GM18498 (cell line): ENCODE measurements at regions not wholly inside any gene's neighbourhood (a gene's known extent, or its start where the extent isn't known, plus 50 kb on each side); places are given as distances from the start of the nearest gene placed in this dataset.

Experiments used
- ATAC-seq: cut with Tn5 transposase; IDR thresholded peaks from one replicate; pipeline ENCODE4 v1.9.1; 2021; ENCODE audit warnings: mild to moderate bottlenecking, moderate library complexity; ENCODE audit not compliant: unreplicated experiment

DNA sequence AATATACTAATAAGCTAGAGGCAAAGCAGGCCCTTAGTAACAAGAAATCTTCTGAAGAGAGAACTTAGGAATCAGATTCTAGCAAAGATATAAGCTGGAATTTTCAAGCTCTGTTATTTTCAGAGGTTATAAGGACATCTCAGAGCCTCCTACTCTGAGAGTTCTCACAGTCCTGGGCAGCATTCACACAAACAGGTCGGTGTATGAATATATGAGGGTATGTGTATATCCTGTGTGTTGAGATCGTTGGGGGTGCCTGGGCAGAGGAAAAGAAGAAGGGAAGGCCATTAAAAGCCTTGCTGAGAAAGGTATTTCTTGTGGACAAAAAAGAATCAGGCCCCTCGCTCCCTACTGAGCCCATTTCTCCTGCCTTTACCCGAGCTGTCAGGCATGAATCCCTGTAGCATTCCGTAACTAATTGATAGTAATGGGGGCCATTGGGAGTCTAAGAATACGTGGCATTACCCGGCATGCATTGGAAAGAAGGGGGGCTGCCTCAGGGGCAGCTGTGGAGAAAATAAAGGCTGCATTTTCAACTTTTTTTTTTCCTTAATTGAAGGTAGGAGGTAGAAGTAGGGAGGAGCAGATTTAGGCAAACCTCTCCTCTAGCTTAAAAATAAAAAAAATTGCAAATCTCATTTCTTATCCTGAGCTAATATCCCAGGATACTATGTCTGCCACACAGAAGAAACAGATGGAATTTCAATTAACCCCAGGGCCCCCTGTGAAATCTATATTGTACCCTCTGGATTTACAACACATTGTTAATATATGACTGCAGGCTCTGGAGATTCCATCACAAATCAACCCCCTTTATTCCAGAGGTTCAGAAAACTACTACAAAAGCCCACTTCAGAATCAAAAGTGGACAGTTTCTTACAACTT, 103.8 kb downstream of the GTPBP8 start:
- ATAC-seq, result no peak

DNA sequence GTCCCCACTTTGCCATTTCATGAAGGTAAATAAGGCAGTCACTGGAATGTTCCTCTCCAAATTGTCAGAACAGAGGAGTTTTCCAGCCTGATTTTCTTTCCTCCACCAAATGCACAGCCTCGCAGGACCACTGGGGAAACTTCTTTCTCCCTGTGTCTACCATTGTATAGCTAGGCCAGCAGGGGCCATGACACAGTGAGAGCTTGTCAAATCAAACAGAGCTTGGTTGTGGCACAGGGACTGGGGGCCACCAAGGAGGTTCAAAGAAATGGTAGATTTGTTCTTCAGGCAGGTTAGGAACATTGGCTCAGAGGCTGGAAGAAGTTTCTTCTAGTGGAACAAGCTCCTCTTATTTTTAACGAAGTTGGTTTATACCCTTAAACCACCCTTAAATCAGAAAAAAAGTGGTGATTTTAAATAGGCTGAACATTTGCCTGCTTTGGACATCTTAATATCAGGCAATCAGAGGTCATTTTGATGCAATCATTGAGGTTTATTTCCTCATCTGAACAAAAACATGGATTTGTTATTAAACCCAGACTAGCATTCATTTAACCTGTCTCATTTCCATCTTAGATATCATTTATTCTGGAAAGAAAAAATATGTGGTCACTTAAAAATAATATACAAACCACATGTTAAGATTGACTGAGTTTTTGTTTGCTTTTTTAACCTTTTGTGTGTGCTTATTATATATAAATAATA, 105.6 kb downstream of the GTPBP8 start:
- ATAC-seq, result no peak

DNA sequence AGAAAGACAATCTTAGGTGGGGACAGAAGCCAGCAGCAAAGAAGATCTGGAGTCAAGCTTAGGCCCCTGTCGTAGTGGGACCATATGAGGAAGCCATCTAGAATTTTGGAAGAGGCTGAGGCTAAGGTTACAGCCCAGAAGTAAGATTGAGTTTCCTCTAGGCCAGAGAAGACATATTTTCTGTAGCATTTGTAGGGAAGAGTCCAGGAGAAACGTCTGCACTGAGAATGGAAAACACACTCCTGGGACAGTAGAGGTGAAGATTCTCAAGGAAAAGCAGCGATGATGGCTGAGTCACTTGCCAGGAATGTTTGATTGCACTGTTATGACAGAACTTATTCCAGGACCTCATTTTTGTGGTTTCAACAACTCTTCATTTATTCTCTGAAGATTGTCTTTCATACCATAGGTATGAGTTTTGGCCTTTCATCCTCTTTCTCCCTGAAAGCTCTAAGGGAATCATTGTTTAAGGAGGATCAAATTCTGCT, 107.2 kb downstream of the GTPBP8 start:
- no peak for ATAC-seq

DNA sequence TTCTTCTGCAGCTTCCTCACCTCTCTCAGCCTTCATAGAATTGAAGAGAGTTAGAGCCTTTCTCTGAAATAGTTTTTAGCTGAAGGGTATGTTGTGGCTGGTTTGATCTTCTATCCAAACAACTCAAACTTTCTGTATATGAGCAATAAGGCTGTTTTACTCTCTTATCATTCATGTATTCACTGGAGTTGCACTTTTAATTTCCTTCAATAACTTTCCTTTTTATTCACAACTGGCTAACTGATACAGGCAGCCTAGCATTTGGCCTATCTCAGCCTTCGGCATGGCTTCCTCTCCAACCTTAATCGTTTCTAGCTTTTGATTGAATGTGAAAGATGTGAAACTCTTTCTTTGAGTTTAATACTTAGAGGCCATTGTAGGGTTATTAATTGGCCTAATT, 109.3 kb downstream of the GTPBP8 start:
- ATAC-seq, result no peak

DNA sequence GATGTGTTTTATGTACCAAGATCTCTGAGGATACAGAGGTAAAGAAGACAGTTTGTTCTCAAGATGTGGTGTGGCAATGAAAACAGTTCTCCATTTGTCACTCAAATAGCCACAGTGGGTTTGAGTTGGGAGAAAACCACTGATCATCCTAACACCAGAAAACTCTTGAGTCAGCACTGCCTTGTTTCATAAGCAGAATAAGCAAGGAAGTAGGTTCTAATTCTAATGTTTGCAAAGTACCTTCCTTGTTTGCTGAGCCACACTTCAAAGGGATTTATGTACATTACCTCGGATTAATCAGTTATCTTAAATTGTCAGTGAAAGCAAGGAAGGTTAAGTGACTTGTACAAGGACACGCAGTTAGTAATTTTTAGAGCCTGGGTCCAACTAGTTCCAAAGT, 107.8 kb upstream of the BOC start:
- no peak for ATAC-seq

DNA sequence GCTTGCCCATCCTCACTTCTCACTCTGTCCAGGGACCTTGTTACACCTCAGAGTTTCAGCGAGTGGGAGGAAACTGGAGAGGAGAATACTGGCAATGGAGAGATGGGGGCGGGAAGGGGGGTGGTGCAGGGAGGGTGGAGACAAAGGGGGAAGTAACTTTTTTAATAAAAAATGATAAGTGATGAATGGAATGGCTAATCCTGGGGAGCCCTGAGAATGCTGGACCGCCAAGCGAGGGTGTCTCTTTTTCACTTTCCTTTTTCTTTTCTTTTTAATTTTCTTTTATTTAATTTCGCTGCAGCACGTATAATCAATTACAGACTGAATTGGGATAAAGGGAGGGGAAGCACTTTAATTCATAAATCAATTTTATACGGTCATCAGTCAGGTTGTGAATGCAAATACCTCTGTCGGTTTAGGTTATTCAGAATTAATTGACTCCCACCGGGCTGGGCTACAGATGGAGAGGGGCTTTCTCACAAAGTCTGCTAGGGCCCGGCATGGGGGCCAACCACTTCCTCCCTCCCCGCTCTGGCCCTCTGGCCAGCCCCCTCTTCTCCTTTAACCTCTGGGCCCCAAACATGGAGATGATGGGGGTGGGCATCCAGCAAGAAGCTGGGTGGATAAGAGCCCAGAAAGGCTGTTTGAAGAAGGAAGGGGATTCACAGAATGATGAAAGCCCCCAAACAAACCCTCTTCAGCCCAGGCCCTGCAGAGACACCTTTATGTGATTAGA, 106.8 kb upstream of the BOC start:
- ATAC-seq, result no peak

DNA sequence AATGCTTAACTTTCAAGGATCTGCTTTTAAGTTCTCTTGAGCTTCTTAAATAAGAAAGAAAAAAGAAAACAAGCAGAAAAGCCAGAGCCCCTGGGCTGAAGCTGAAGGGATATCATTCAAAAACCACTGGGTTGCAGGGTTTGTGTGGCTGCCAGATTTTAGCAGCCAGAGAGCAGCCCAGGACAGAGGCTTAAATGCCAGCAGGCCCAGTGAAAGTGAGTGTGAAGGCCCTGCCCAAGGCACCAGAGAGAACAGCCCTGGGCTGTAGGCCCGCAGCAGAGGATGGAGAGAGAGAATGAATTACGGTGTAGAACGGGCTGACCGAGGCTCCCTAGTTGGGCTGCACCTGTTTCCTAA, 106.3 kb upstream of the BOC start:
- ATAC-seq, result no peak

DNA sequence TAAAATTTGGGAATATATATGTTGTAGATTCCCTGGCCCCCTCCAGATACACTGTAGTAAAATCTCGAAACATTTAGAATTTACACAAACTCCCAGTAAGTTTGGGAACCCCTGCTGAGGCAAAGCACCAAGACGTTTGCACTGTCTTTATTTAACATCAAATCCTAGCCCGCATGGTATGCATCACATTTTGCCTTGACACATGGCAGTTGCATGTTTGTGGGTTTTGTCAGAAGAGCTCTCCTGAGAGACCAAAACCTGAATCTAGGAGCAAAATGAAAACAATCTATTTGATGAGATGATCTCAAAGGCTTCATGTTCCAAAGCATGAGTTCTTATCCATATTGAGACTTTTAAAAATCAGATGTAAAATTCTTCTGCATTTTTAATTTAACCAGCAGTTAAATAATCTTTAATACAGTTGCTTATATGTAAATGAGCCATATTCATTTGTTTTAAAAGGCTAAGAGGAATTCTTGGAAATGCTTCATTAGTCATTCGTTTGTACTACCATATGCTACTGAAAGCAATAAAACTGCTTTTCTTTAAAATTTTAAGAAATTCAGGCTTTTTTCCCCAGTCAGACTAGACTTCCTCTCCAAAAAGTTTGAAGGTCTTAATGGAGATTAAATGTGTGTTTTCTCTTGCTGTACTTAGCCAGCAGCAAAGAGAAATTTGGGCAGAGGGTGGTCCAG, 105.2 kb upstream of the BOC start:
- no peak for ATAC-seq

DNA sequence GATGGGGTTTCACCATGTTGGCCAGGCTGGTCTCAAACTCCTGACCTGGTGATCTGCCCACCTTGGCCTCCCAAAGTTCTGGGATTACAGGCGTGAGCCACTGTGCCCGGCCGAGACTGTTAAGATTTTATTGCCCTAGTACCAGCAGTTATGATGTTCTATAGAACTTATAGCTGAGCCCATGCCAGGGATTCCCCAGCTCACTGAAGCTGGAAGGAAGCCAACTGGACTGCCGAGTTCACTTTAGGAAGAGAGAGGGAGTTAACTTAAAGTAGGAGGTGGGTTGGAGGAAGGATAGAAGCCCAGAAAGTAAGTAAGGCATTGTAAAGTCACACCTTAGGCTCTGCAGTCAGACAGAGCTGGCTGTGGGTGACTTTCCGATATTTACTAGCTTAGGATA, 101.1 kb upstream of the BOC start:
- ATAC-seq, result no peak

DNA sequence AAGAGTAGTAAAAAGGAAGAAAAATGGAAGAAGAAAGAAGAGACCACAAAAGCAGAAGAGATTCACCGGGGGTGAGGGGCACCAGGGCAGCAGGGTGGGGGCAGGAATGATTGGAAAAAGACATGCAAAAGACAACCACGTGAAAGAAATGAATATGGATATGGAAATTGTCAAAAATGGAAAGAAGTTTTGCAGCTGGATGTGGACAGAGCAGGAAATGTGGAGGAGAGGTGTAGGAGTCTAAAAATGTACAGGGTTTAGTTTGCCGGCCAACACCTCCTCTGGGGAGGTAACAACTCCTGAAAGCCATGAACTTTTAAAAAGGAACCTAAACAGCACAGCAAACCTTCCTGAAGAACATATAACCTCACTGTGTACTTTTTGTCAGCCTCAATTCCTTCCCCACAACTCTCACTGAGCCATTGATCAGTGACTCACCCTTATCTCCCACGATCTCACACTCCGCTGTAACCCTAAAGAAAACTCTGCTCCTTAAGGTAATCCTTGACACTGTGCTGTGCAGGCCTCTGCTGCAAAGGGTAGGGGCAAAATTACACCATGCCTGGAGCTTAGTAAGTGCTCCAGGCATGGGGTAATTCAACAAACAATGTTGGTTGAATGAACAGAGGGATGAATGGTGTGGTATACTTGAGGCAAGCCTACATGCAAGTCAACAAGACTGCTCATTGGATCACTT, 100.2 kb upstream of the BOC start:
- ATAC-seq, result no peak

DNA sequence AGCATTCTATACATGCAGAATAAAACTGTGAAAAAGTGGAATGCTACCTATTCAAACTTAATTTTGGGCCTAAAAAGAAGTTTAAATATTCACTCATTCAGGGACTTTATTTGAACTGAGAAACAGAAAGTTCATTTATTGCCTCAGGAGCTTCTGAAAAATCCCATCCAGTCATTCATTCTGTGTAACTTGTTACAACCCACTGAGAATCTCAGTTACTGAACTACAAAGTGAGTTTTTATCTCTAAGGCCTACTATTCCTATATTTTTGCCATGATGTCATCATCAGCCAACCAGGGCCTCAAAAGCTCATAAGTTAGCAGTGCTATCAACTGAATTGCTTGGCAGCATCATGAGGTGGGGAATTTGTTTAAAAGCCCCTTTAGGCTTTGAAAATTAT, 98.0 kb upstream of the BOC start:
- ATAC-seq, result no peak

DNA sequence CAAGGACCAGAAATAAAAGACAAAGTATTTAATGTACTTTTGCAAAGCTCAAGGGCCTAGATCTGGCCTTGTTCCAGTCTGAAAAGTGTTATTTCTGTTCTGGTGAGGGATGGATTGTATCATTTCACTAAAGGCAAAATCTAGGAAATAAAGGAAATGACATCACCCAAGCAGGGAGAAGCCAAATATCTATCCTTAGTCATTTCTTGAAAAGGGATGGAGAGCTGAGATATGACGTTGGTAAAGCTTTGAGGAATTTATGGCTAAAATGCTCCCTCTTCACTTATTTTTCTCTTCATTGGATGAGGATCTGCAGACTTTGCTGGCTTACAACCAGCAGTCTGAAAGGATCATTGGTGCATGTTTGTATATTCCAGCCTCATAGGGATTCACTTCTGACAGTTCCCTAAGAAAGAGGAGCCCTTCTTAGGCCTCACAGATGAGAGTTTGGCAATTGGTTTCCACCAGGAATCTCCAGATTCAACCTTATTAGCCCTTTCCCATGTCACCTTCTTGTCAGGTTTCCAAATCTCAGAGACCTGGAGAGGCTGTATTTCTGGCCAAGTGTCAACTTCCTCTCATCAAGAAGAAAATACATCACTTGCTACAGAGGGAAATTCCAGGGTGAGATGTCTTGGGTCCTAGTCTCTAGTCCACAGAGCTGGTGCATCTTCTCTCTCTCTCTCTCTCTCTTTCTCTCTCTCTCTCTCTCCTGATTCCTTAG, 93.7 kb upstream of the BOC start:
- ATAC-seq, result no peak

DNA sequence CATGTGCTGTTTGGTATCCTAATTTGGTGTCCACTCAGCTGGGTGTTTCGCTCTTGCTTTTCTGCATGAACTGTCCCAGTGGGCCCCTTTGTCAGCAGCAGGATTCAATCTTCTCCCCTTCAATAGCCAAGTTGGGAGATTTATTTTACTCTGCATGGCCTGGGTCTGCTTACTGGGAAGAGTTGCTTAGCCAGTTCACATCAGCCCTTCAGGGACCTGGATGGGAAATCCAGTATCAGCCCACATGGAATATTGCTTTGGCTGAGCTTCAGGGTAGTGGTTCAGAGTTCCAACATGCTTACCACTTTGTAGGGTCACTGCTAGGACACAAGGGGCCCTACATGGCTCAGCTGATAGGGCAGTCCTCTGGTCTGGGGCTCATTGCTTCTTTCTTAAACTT, 93.0 kb upstream of the BOC start:
- no peak for ATAC-seq

DNA sequence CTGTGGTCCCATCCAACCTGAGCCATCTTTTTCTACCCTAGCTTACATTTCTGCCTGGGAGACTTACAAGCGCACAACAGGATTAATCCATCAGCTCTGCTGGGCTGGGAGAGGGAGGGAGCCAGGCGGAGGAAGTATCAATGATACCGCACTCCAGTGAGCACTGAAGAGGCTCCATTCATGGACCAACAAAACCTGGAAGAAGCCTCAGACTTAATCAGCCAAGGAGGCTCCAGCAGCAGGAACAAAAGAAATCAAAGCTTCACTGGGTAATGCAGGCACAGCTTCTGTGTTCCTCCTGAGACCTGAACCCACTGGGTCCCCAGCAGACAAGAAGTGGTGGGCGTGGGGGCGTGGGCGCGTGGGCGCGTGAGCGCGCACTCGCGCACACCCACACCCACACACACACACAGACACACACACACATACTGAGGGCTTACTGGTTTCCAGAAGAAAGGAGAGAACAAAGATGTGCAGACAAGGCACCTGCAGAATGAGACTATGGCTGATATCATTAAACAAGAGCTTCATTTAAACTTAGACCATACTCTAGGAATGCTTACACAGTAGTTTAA, 87.0 kb upstream of the BOC start:
- no peak for ATAC-seq

DNA sequence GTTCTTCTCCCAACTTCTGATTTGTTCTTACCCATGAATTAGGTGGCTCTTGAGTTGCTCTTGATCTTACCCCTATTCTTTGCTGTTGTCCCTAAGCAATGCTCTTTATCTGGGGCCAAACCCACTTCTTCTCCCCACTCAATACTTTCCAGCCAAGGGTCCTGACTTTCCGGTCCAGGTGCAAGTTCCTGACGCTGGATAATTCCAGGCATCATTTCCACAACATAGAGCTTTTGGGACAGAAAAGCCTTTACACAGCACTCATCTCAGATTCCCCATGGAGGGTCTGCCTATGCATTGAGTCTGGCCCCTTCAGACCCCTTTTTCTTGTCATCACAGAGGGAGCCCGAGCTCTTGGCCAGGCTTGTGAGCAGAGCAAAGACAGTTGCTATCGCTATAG, 85.4 kb upstream of the BOC start:
- no peak for ATAC-seq

DNA sequence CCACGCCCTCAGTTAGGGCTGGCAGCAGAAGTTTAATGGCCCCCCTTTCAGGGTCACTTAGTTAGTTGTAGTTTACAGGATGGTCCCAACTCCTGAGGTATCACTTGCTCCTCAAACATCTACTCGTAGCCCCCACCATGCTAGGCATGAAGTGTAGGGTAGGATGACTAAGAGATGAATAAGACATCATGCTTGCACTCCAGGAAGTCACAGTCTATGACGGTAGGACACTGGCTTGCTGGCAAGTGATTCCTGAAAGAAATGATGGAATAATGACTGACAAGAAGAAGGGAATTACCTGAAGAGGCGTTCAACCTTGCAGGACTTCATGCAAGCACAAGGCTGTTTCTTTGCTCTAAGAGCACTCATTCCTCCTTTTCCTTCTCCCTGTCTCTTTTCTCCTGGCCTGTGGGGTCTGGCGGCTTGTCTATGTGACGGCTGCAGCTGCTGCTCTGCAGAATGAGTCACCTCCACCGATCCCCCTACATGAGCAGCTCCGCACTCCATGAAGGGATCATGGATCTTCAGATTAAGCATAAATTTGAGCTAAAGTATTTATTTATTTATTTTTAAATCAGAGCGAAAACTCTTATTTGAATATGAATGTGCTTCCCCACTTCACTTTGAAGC, 82.9 kb upstream of the BOC start:
- ATAC-seq, result no peak

DNA sequence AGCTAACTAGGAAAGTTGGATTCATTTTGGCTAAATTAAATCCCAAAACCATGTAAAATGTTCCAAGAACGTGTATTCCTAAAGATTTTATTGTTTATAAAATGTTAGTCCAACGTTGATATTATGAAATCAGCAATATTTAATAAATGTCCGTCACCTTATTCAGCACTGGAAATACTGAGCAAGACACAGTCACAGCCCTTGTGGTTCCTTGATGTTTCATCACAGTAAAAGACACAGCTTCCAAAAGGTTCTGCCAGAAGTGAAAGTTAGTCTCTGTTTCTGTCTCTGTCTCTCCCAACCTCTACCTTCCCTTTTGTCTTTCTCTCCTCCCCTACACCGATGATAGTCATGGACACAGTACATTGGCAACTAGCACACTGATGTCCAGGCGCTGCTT, 82.2 kb upstream of the BOC start:
- no peak for ATAC-seq

DNA sequence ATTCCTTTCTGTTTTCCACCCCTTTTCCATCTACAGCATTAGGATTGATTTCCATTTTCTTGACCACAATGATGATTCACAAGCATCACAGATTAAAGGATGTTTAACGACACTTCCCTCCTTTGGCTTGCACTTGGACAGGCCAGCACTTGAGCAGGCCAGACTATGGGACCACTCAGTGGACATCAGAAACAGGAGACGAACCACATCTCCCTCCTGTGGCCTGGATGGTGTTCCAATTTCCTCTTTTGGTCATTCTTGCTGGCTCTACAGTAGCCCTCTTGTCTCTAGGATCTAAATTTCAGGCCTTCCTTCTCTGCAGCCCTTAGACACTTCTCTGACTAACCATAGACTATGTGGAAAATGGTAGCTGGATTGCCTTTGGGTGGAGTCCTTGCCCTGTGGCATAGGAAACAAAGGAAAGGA, 78.8 kb upstream of the BOC start:
- no peak for ATAC-seq

DNA sequence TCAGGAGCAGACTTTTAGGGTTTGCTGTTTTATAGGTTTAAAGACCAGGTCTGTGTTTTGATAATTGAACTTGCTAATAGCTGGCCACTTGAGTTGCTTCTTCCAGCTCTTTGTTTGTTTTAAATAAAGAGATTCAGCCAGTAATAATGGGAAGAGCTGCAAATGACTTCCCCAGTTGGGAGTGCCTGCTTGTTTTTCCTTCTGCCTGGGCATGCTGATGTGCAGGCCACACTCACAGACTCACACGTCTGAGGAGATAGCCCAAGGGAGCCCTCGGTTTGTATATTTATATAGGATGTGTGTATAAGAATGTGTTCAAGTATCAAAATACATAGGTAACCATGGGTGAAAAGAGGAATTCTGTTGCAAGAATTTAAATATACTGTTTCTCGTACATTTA, 78.2 kb upstream of the BOC start:
- ATAC-seq, result no peak
